HepG2 (cell line): ENCODE measurements at regions not wholly inside any gene's neighbourhood (a gene's known extent, or its start where the extent isn't known, plus 50 kb on each side); places are given as distances from the start of the nearest gene placed in this dataset.

ENCODE experiments used
- ATAC-seq: fragments of 200-7000 bp; cut with Tn5 transposase; 3 replicates; pipeline ENCODE4 v1.9.1; 2020; ENCODE audit warnings: mild to moderate bottlenecking, moderate library complexity
- BruUV-seq: library from RNA; stranded (reverse); fragments of 400-500 nt; replicated peaks from 2 replicates; lab custom pipeline; 2021; lab: Mats Ljungman, UMichigan
- CTCF ChIA-PET: fragments of 300-600 bp; formaldehyde crosslinking; extraction: SDS; loops from one replicate; lab custom pipeline; 2021; ENCODE audit warnings: low total read pairs, inconsistent platforms, low intra/inter-chr PET ratio; lab: Yijun Ruan, JAX
- POLR2A ChIA-PET: fragments of 350-600 bp; sonication (Branson Sonifier 250); formaldehyde crosslinking; loops from one replicate; lab custom pipeline; 2020; ENCODE audit warnings: antibody characterized with exemption, inconsistent platforms; lab: Yijun Ruan, JAX
- DNase-seq: peaks from one replicate; pipeline ENCODE4 v3.0.0-alpha.2; 2015; ENCODE audit warnings: low spot score
- FAIRE-seq: peaks from 3 replicates; lab custom pipeline; 2011; peaks lifted over from hg19 to GRCh38; lab: Jason Lieb, UNC
- H2AFZ ChIP-seq: one replicate; pipeline ENCODE4 v1.6.1; 2011; ENCODE audit warnings: low read length, inconsistent platforms
- H3K27ac ChIP-seq: fragments of 300-600 bp; 3 replicates; pipeline ENCODE4 v1.8.0; 2011; ENCODE audit warnings: mixed run types, mild to moderate bottlenecking, mixed read lengths, low read length, inconsistent platforms; ENCODE audit not compliant: insufficient read depth; ENCODE audit errors: extremely low read length
- H3K27me3 ChIP-seq, 2 experiments: fragments of 200-600 bp in 1 of 2; 2 replicates in 1 of 2; 3 replicates in 1 of 2; pipeline versions ENCODE4 v1.6.0 to v1.8.0; 2011; ENCODE audit warnings: low read length in 2 of 2, mild to moderate bottlenecking in 2 of 2, moderate library complexity in 2 of 2, inconsistent platforms in 1 of 2; ENCODE audit not compliant: insufficient read depth in 2 of 2, control insufficient read depth in 1 of 2
- H3K36me3 ChIP-seq, 2 experiments: fragments of 200-600 bp in 1 of 2; replicated peaks in 1 of 2; 2 replicates in 1 of 2; 3 replicates in 1 of 2; pipeline versions ENCODE4 v1.5.1 to v1.8.0; 2011; ENCODE audit warnings: low read length in 2 of 2, inconsistent platforms in 1 of 2; ENCODE audit not compliant: insufficient read depth in 2 of 2, control insufficient read depth in 1 of 2
- H3K4me1 ChIP-seq: 2 replicates; pipeline ENCODE4 v1.5.1; 2012; ENCODE audit warnings: low read length, inconsistent platforms; ENCODE audit not compliant: insufficient read depth
- H3K4me2 ChIP-seq: 2 replicates; pipeline ENCODE4 v1.6.0; 2011; ENCODE audit warnings: low read depth, low read length, inconsistent platforms
- H3K4me3 ChIP-seq, 3 experiments: fragments of 200-600 bp in 1 of 3; sonication (generic), shearing (Covaris generic) in 1 of 3; replicated peaks in 1 of 3; 2 replicates each; pipeline ENCODE4 v1.5.1; 2011 to 2016; ENCODE audit warnings: low read length in 3 of 3, inconsistent platforms in 2 of 3, low read depth in 2 of 3, mild to moderate bottlenecking in 2 of 3, control low read depth in 1 of 3, mixed read lengths in 1 of 3; ENCODE audit not compliant: insufficient read depth in 1 of 3
- H3K79me2 ChIP-seq: one replicate; pipeline ENCODE4 v1.6.1; 2011; ENCODE audit warnings: low read length, inconsistent platforms; ENCODE audit not compliant: insufficient read depth
- H3K9ac ChIP-seq: 2 replicates; pipeline ENCODE4 v1.6.0; 2011; ENCODE audit warnings: mild to moderate bottlenecking, low read depth, low read length, inconsistent platforms; ENCODE audit not compliant: insufficient read depth
- H3K9me3 ChIP-seq: 2 replicates; pipeline ENCODE4 v1.5.1; 2012; ENCODE audit warnings: mild to moderate bottlenecking, low read length
- H4K20me1 ChIP-seq: 2 replicates; pipeline ENCODE4 v1.6.0; 2011; ENCODE audit warnings: inconsistent platforms, mild to moderate bottlenecking, low read length, moderate library complexity; ENCODE audit not compliant: insufficient read depth
- ELF4 ChIP-seq: sonication (generic); formaldehyde crosslinking; IDR thresholded peaks from 2 replicates; pipeline ENCODE4 v1.5.0; 2020; ENCODE audit warnings: missing genetic modification reagents, mild to moderate bottlenecking, moderate library complexity, borderline replicate concordance
- KDM6A ChIP-seq: IDR thresholded peaks from 2 replicates; pipeline ENCODE4 v1.6.1; 2016; ENCODE audit warnings: low read depth
- NCOA5 ChIP-seq: sonication (generic); formaldehyde crosslinking; IDR thresholded peaks from 2 replicates; pipeline ENCODE4 v1.4.0; 2020; ENCODE audit warnings: missing genetic modification reagents
- NR2F1 ChIP-seq, 2 experiments: fragments of 450-650 bp in 1 of 2; formaldehyde crosslinking in 1 of 2; IDR thresholded peaks; 2 replicates each; pipeline versions ENCODE4 v1.5.0 to v1.6.1; 2016 to 2020; ENCODE audit warnings: mild to moderate bottlenecking in 1 of 2, missing compliant biosample characterization in 1 of 2, missing genetic modification reagents in 1 of 2, moderate library complexity in 1 of 2
- SIX4 ChIP-seq: sonication (generic); formaldehyde crosslinking; IDR thresholded peaks from 2 replicates; pipeline ENCODE4 v1.4.0; 2020; ENCODE audit warnings: missing genetic modification reagents
- THYN1 ChIP-seq: sonication (generic); formaldehyde crosslinking; IDR thresholded peaks from 2 replicates; pipeline ENCODE4 v1.8.1; 2023; ENCODE audit warnings: low read depth, mild to moderate bottlenecking, moderate library complexity, missing genetic modification reagents, borderline replicate concordance
- ZNF713 ChIP-seq: sonication (generic); formaldehyde crosslinking; IDR thresholded peaks from 2 replicates; pipeline ENCODE4 v1.4.0; 2020; ENCODE audit warnings: mild to moderate bottlenecking, missing genetic modification reagents
- WGBS: methylation state at CpG from one replicate; pipeline ENCODE4 v1.1.6; 2017; ENCODE audit warnings: low lambda C conversion rate; 5-methylcytosine and 5-hydroxymethylcytosine counted together
- in situ Hi-C: cut with HindIII; loops from 2 replicates; pipeline ENCODE4 v1.10.0; 2017; ENCODE audit warnings: low pct_unique_long_range_greater_than_20kb; ENCODE audit not compliant: extremely low pct_ligation_motif_present
- intact Hi-C: fragments of 100-400 bp; cut with micrococcal nuclease; formaldehyde crosslinking; loops from one replicate; pipeline ENCODE4 v1.10.0; 2022; ENCODE audit not compliant: unreplicated experiment
- TF ChIP-seq, protein P1 (sequence below): sonication (generic); formaldehyde crosslinking; IDR thresholded peaks from 2 replicates; pipeline ENCODE4 v1.5.0; 2020; ENCODE audit warnings: missing genetic modification reagents
- TF ChIP-seq, protein P2 (sequence below): sonication (generic); formaldehyde crosslinking; IDR thresholded peaks from 2 replicates; pipeline ENCODE4 v1.4.0; 2020; ENCODE audit warnings: missing genetic modification reagents

DNA sequence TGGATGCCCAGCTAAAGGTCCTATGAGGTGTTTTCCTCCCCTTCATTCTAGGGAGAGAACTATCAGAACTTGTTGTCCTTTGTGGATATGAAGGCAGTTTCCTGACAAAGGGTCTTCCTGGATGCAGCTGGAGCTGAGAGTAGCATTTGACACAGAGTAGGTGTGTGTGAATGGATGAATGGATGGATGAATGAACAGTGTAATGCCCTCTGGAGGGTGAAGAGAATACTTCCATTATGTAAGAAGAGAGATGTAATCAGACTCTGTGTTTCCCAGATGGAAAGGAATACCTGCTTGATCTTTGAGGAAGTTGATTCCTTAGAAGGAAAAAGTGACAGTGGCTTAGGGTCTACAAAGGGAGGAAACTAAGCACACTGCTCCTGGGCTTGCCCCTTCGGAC lies 55.4 kb upstream of the AADAT start:
- no peak for TF ChIP-seq NCOA5
- TF ChIP-seq, protein P1, sequence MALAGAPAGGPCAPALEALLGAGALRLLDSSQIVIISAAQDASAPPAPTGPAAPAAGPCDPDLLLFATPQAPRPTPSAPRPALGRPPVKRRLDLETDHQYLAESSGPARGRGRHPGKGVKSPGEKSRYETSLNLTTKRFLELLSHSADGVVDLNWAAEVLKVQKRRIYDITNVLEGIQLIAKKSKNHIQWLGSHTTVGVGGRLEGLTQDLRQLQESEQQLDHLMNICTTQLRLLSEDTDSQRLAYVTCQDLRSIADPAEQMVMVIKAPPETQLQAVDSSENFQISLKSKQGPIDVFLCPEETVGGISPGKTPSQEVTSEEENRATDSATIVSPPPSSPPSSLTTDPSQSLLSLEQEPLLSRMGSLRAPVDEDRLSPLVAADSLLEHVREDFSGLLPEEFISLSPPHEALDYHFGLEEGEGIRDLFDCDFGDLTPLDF, result no peak
- no peak overlapping the region for H3K4me3 ChIP-seq
- H3K4me1 ChIP-seq, result no peaks in the 10 kb centered on the region
- ATAC-seq (no peak), DNase-seq (no peak), FAIRE-seq (no peak)
- ChIA-PET CTCF (no interaction called here), POLR2A (no interaction called here)
- H3K4me2 ChIP-seq, result no peak overlapping the region
- H3K9ac ChIP-seq, result no peak overlapping the region
- intact Hi-C loops (no loop called here), in situ Hi-C loops (loop anchor here (25.0 kb wide), 2 partner anchors 117 to 692 kb away; no protein-coding TSS in a partner anchor)
- H3K27ac ChIP-seq, result no peak overlapping the region
- no peaks in the 10 kb centered on the region for H3K9me3 ChIP-seq
- no peaks in the 10 kb centered on the region for H4K20me1 ChIP-seq
- H3K79me2 ChIP-seq, result no peaks in the 10 kb centered on the region
- no peak overlapping the region for H2AFZ ChIP-seq
- no TSS peak for BruUV-seq
- H3K36me3 ChIP-seq, result no peaks in the 10 kb centered on the region
- WGBS, result 20% methylated on average over 1 of the region's 1 CpG
- H3K27me3 ChIP-seq, result no peaks in the 10 kb centered on the region

DNA sequence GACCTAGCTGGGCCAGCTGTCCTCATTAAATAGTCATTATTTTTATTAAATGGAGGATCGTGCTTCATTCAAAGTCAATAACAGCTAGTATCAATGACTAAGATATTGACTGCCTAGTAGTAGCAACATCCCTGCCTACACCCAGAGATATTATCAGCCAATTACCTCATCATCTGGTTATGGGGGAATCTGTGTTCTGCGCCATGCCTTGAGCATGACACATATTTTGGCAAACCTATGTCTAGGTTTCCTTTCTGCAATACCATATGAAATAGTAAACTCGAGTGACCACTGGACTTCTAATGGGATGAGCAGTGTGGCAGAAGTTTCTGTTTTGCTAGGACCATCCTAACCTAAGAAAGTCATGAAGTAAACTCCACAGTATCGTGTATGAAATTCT lies 50.0 kb upstream of the AADAT start:
- 2% methylated on average over 4 of the region's 4 CpGs for WGBS
- ATAC-seq, result no peak

More for the DNA sequence above, 50.0 kb upstream of the AADAT start:
- Histone ChIP-seq H3K4me1 (no peaks in the 10 kb centered on the region), H3K9ac (no peak overlapping the region), H3K4me2 (no peak overlapping the region), H2AFZ (no peak overlapping the region), H3K9me3 (no peaks in the 10 kb centered on the region), H4K20me1 (no peaks in the 10 kb centered on the region), H3K27ac (no peak overlapping the region), H3K27me3 (no peaks in the 10 kb centered on the region), H3K36me3 (no peaks in the 10 kb centered on the region), H3K4me3 (no peak overlapping the region), H3K79me2 (no peaks in the 10 kb centered on the region)
- ChIA-PET POLR2A (no interaction called here), CTCF (interaction anchor here (1.7 kb wide), 1 partner anchor 235 kb away, joined by 7 read pairs; no protein-coding TSS in a partner anchor)
- DNase-seq (no peak), FAIRE-seq (no peak)
- in situ Hi-C loops (loop anchor here (25.0 kb wide), 2 partner anchors 123 to 698 kb away; no protein-coding TSS in a partner anchor), intact Hi-C loops (loop anchor here (5.0 kb wide), 1 partner anchor 1893 kb away; no protein-coding TSS in a partner anchor)
- no TSS peak for BruUV-seq
- no peak for TF ChIP-seq SIX4 (CRISPR knock-in tag)
- TF ChIP-seq, protein P2, sequence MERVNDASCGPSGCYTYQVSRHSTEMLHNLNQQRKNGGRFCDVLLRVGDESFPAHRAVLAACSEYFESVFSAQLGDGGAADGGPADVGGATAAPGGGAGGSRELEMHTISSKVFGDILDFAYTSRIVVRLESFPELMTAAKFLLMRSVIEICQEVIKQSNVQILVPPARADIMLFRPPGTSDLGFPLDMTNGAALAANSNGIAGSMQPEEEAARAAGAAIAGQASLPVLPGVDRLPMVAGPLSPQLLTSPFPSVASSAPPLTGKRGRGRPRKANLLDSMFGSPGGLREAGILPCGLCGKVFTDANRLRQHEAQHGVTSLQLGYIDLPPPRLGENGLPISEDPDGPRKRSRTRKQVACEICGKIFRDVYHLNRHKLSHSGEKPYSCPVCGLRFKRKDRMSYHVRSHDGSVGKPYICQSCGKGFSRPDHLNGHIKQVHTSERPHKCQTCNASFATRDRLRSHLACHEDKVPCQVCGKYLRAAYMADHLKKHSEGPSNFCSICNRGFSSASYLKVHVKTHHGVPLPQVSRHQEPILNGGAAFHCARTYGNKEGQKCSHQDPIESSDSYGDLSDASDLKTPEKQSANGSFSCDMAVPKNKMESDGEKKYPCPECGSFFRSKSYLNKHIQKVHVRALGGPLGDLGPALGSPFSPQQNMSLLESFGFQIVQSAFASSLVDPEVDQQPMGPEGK (CRISPR knock-in tag), result no peak
- no peak for TF ChIP-seq NR2F1 (CRISPR knock-in tag; IDR thresholded peaks at IDR 0.05)
- TF ChIP-seq KDM6A, result no peak
- no peak for TF ChIP-seq THYN1 (CRISPR knock-in tag)
- TF ChIP-seq ZNF713 (CRISPR knock-in tag), result no peak
- TF ChIP-seq ELF4 (CRISPR knock-in tag), result no peak
